ENCODE measurements at regions not wholly inside any gene's neighbourhood (a gene's known extent, or its start where the extent isn't known, plus 50 kb on each side); places are given as distances from the start of the nearest gene placed in this dataset.

DNA sequence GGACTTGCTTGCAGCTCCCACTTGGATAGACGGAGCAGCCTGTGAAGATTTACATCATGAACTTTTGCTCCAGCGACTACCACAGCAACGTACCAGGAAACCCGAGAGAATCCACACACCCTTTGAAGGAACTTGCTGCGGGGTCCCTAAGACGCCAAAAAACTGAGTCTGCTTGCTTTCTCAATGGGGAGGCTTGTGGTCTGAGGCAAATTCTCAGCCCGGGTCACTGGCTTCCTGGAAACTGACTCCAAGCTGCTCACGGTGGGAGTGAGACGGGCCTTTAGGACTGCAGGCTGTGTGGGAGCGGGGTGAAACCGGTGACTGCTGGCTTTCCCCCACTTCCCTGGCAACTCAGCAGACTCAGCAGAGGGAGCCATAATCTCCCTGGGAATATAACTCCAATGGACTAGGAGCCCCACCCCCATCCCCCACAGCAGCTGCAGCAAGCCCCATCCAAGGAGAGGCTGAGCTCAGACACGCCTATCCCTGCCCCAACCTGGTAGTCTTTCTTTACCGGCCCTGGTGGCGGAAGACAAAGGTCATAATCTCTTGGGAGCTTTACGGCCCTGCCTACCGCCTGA, 466.0 kb downstream of the CAAP1 start:
- Histone ChIP-seq H3K9me2 (replicated peaks; ENCODE audit: low read depth, low read length) (no peaks in the 10 kb centered on the region), H3K9ac (ENCODE audit: low read depth, low read length, poor library complexity, severe bottlenecking) (no peak overlapping the region), H3F3A (ENCODE audit: low read depth) (no peaks in the 10 kb centered on the region), H2AFZ (ENCODE audit: low read length) (no peak overlapping the region), H3K4me2 (ENCODE audit: low read depth, low read length, poor library complexity, severe bottlenecking) (no peak overlapping the region), H3K9me3 (ENCODE audit: insufficient read depth, low read depth, low read length) (no peaks in the 10 kb centered on the region), H3K36me3 (ENCODE audit: insufficient read depth, low read length) (no peaks in the 10 kb centered on the region), H4K20me1 (ENCODE audit: insufficient read depth, low read length, poor library complexity, severe bottlenecking) (no peaks in the 10 kb centered on the region), H3K4me3 (ENCODE audit: low read length, poor library complexity, severe bottlenecking) (no peak overlapping the region), H3K27me3 (ENCODE audit: insufficient read depth, low read length, poor library complexity, severe bottlenecking) (no peaks in the 10 kb centered on the region), H3K4me1 (ENCODE audit: insufficient read depth, low read length, poor library complexity, severe bottlenecking) (no peaks in the 10 kb centered on the region), H3K79me2 (ENCODE audit: insufficient read depth, low read length) (no peaks in the 10 kb centered on the region)
- TF ChIP-seq EZH2phosphoT487 (IDR thresholded peaks at IDR 0.05; ENCODE audit: borderline replicate concordance), result no peak
- TF ChIP-seq CTCF (conservative IDR thresholded peaks at IDR 0.05; ENCODE audit: low read length), result no peak

DNA sequence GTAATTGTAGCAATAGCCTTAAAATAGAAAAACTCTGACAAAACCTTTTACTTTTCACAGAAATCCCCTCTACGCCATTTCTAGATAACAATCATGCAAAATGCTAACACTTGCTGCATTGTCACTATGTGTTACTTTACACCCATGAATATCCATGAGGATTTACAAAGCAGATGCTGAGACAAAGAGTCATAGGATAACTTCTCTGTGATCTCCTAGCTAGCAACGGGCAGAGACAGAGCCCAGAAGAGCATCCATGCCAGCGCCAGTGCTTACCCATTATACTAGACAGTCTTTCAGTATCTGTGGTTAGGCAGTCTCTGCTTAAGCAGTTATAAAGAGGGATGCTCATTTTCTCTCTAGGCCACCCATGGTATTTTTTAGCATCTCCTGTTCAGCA, 474.1 kb downstream of the CAAP1 start:
- H4K20me1 ChIP-seq (ENCODE audit: insufficient read depth, low read length, poor library complexity, severe bottlenecking), result no peaks in the 10 kb centered on the region
- no peaks in the 10 kb centered on the region for H3K9me2 ChIP-seq (replicated peaks; ENCODE audit: low read depth, low read length)
- no peaks in the 10 kb centered on the region for H3K27me3 ChIP-seq (ENCODE audit: insufficient read depth, low read length, poor library complexity, severe bottlenecking)
- TF ChIP-seq EZH2phosphoT487 (IDR thresholded peaks at IDR 0.05; ENCODE audit: borderline replicate concordance), result no peak
- TF ChIP-seq CTCF (conservative IDR thresholded peaks at IDR 0.05; ENCODE audit: low read length), result no peak
- no peak overlapping the region for H3K9ac ChIP-seq (ENCODE audit: low read depth, low read length, poor library complexity, severe bottlenecking)
- H3F3A ChIP-seq (ENCODE audit: low read depth), result no peaks in the 10 kb centered on the region
- no peak overlapping the region for H2AFZ ChIP-seq (ENCODE audit: low read length)
- H3K4me1 ChIP-seq (ENCODE audit: insufficient read depth, low read length, poor library complexity, severe bottlenecking), result no peaks in the 10 kb centered on the region
- no peaks in the 10 kb centered on the region for H3K36me3 ChIP-seq (ENCODE audit: insufficient read depth, low read length)
- H3K9me3 ChIP-seq (ENCODE audit: insufficient read depth, low read depth, low read length), result no peaks in the 10 kb centered on the region
- H3K4me2 ChIP-seq (ENCODE audit: low read depth, low read length, poor library complexity, severe bottlenecking), result no peak overlapping the region
- no peak overlapping the region for H3K4me3 ChIP-seq (ENCODE audit: low read length, poor library complexity, severe bottlenecking)
- H3K79me2 ChIP-seq (ENCODE audit: insufficient read depth, low read length), result no peaks in the 10 kb centered on the region

DNA sequence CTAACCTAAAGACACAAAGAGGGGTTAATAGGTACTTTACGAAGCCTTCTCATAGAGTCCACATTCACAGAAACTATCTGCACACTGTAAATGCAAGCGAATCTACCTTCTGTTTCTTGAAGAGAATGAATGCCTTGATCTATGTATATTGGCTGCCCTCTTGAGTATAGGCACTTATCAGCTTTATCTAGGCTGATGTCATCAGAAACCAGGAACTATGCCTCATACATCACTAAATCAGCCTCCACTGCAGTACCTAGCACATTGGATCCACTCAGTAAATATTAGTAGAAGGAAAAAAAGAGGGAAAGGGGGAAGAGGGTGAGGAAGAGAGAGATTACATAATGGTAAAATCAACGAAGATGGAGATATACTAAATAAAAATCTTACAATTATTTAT, 477.1 kb downstream of the CAAP1 start:
- Histone ChIP-seq H3K36me3 (ENCODE audit: insufficient read depth, low read length) (no peaks in the 10 kb centered on the region), H2AFZ (ENCODE audit: low read length) (no peak overlapping the region), H3K4me1 (ENCODE audit: insufficient read depth, low read length, poor library complexity, severe bottlenecking) (no peaks in the 10 kb centered on the region), H3K9me2 (replicated peaks; ENCODE audit: low read depth, low read length) (no peaks in the 10 kb centered on the region), H3K4me3 (ENCODE audit: low read length, poor library complexity, severe bottlenecking) (no peak overlapping the region), H3K9me3 (ENCODE audit: insufficient read depth, low read depth, low read length) (no peaks in the 10 kb centered on the region), H3K79me2 (ENCODE audit: insufficient read depth, low read length) (no peaks in the 10 kb centered on the region), H3K9ac (ENCODE audit: low read depth, low read length, poor library complexity, severe bottlenecking) (no peak overlapping the region), H3F3A (ENCODE audit: low read depth) (no peaks in the 10 kb centered on the region), H3K4me2 (ENCODE audit: low read depth, low read length, poor library complexity, severe bottlenecking) (no peak overlapping the region), H4K20me1 (ENCODE audit: insufficient read depth, low read length, poor library complexity, severe bottlenecking) (no peaks in the 10 kb centered on the region), H3K27me3 (ENCODE audit: insufficient read depth, low read length, poor library complexity, severe bottlenecking) (no peaks in the 10 kb centered on the region)
- TF ChIP-seq EZH2phosphoT487 (IDR thresholded peaks at IDR 0.05; ENCODE audit: borderline replicate concordance), result no peak
- no peak for TF ChIP-seq CTCF (conservative IDR thresholded peaks at IDR 0.05; ENCODE audit: low read length)
